ENCODE measurements at regions not wholly inside any gene's neighbourhood (a gene's known extent, or its start where the extent isn't known, plus 50 kb on each side); places are given as distances from the start of the nearest gene placed in this dataset.

- no peak for TF ChIP-seq CTCF (IDR thresholded peaks at IDR 0.05; ENCODE audit: low read depth, low read length)
- no peaks in the 10 kb centered on the region for H3K36me3 ChIP-seq
- H3K27me3 ChIP-seq, result no peaks in the 10 kb centered on the region
- H3K4me1 ChIP-seq, result no peaks in the 10 kb centered on the region
- no peak overlapping the region for H3K4me3 ChIP-seq (ENCODE audit: low read depth, low read length)
- no peak for DNase-seq
- no peaks in the 10 kb centered on the region for H3K9me3 ChIP-seq
Observed at GRCh38 chr1:199936441-199936840, 91.1 kb upstream of the NR5A2 start.

GRCh38 chr1:199937161-199937560 is 90.3 kb upstream of the NR5A2 start:
- no peak overlapping the region for H3K4me3 ChIP-seq (ENCODE audit: low read depth, low read length)
- no peak for DNase-seq
- H3K9me3 ChIP-seq, result no peaks in the 10 kb centered on the region

GRCh38 chr1:199937661-199938060 is 89.8 kb upstream of the NR5A2 start:
- Histone ChIP-seq H3K9me3 (no peaks in the 10 kb centered on the region), H3K27me3 (no peaks in the 10 kb centered on the region), H3K36me3 (no peaks in the 10 kb centered on the region), H3K4me1 (no peaks in the 10 kb centered on the region), H3K4me3 (ENCODE audit: low read depth, low read length) (no peak overlapping the region)
- TF ChIP-seq CTCF (IDR thresholded peaks at IDR 0.05; ENCODE audit: low read depth, low read length), result no peak
- no peak for DNase-seq

More at GRCh38 chr1:199937161-199937560, 90.3 kb upstream of the NR5A2 start:
- H3K36me3 ChIP-seq, result no peaks in the 10 kb centered on the region
- no peaks in the 10 kb centered on the region for H3K4me1 ChIP-seq
- TF ChIP-seq CTCF (IDR thresholded peaks at IDR 0.05; ENCODE audit: low read depth, low read length), result no peak
- no peaks in the 10 kb centered on the region for H3K27me3 ChIP-seq

- H3K4me1 ChIP-seq, result no peaks in the 10 kb centered on the region
- no peak for TF ChIP-seq CTCF (IDR thresholded peaks at IDR 0.05; ENCODE audit: low read depth, low read length)
- no peak for DNase-seq
- 0 out of 2 replicates have a peak, but pooled peaks cover 3% of the 10 kb centered on the region for H3K27me3 ChIP-seq
- no peak overlapping the region for H3K4me3 ChIP-seq (ENCODE audit: low read depth, low read length)
- H3K9me3 ChIP-seq, result no peaks in the 10 kb centered on the region
- H3K36me3 ChIP-seq, result no peaks in the 10 kb centered on the region
Observed at GRCh38 chr1:199944986-199945385, 82.5 kb upstream of the NR5A2 start.

GRCh38 chr1:199945591-199945990 is 81.9 kb upstream of the NR5A2 start:
- 0 out of 2 replicates have a peak, but pooled peaks cover 3% of the 10 kb centered on the region for H3K27me3 ChIP-seq
- no peaks in the 10 kb centered on the region for H3K36me3 ChIP-seq
- no peaks in the 10 kb centered on the region for H3K4me1 ChIP-seq
- no peak for DNase-seq
- TF ChIP-seq CTCF (IDR thresholded peaks at IDR 0.05; ENCODE audit: low read depth, low read length), result no peak
- no peaks in the 10 kb centered on the region for H3K9me3 ChIP-seq
- H3K4me3 ChIP-seq (ENCODE audit: low read depth, low read length), result no peak overlapping the region

GRCh38 chr1:199946305-199947155 is 81.0 kb upstream of the NR5A2 start:
- Histone ChIP-seq H3K4me3 (ENCODE audit: low read depth, low read length) (no peak overlapping the region), H3K9me3 (no peaks in the 10 kb centered on the region), H3K36me3 (no peaks in the 10 kb centered on the region), H3K27me3 (0 out of 2 replicates have a peak, but pooled peaks cover 3% of the 10 kb centered on the region), H3K4me1 (no peaks in the 10 kb centered on the region)
- no peak for DNase-seq
- no peak for TF ChIP-seq CTCF (IDR thresholded peaks at IDR 0.05; ENCODE audit: low read depth, low read length)

Data from BE2C (cell line).